Peyer's patch (tissue), 4 donors: ENCODE measurements at regions not wholly inside any gene's neighbourhood (a gene's known extent, or its start where the extent isn't known, plus 50 kb on each side); places are given as distances from the start of the nearest gene placed in this dataset.

Source experiments
- CTCF ChIP-seq, 6 experiments: fragments of 450-650 bp in 4 of 6; fragments of 200-600 bp in 2 of 6; sonication (generic) in 1 of 6; IDR thresholded peaks; one replicate each; pipeline ENCODE4 v1.5.1; 2017 to 2019; ENCODE audit warnings: antibody characterized with exemption in 6 of 6, mild to moderate bottlenecking in 3 of 6, moderate library complexity in 1 of 6
- POLR2A ChIP-seq, 2 donors: fragments of 450-650 bp; IDR thresholded peaks; one replicate each; pipeline ENCODE4 v1.5.1; 2017; ENCODE audit warnings: antibody characterized with exemption in 2 of 2, mild to moderate bottlenecking in 2 of 2, moderate library complexity in 2 of 2

DNA sequence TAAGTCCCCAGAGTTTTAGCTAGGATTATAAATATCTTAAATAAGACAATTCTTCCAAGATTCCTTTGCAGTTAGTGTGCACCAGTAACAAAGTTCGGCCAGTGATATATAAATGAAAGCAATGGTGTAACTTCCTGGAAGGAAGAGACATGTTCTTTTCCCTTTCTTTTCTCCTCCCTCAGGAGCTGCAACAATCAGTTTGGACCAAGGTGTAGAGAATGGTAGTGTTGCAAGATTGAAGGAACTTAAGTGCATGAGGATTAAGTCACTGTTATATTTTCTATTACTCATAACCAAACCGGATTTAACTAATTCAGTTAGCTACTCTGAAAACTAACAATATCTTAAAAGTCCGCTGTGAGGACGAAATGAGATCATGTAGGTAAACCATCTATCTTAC, 68.9 kb upstream of the KCNJ16 start:
- TF ChIP-seq CTCF (IDR thresholded peaks at IDR 0.05) (no peak), POLR2A (IDR thresholded peaks at IDR 0.05) (no peak)
